Aorta (tissue), 5 donors: ENCODE measurements at regions not wholly inside any gene's neighbourhood (a gene's known extent, or its start where the extent isn't known, plus 50 kb on each side); places are given as distances from the start of the nearest gene placed in this dataset.

Experiments used
- ATAC-seq: fragments of 200-7000 bp; cut with Tn5 transposase; one replicate; pipeline ENCODE4 v1.9.1; 2022; ENCODE audit warnings: moderate library complexity; ENCODE audit not compliant: low FRiP score
- DNase-seq, 2 donors: peaks; one replicate each; pipeline ENCODE4 v3.0.0-alpha.2; 2020
- H3K27ac ChIP-seq, 2 donors: one replicate each; pipeline ENCODE4 v1.5.1; 2013; ENCODE audit warnings: low read length in 2 of 2, mild to moderate bottlenecking in 2 of 2, moderate library complexity in 2 of 2, control low read depth in 1 of 2, inconsistent platforms in 1 of 2, low read depth in 1 of 2
- H3K27me3 ChIP-seq, 2 donors: one replicate each; pipeline ENCODE4 v1.6.1; 2013; ENCODE audit warnings: control low read depth in 1 of 2, low read length in 1 of 2, mild to moderate bottlenecking in 1 of 2, moderate library complexity in 1 of 2; ENCODE audit not compliant: insufficient read depth in 2 of 2, control insufficient read depth in 1 of 2
- H3K36me3 ChIP-seq, 2 donors: one replicate each; pipeline ENCODE4 v1.6.1; 2013; ENCODE audit warnings: control low read depth in 1 of 2, low read length in 1 of 2, mild to moderate bottlenecking in 1 of 2; ENCODE audit not compliant: insufficient read depth in 2 of 2, control insufficient read depth in 1 of 2
- H3K4me1 ChIP-seq, 2 donors: one replicate each; pipeline ENCODE4 v1.6.1; 2013; ENCODE audit warnings: low read length in 2 of 2, control low read depth in 1 of 2, mild to moderate bottlenecking in 1 of 2, moderate library complexity in 1 of 2; ENCODE audit not compliant: insufficient read depth in 2 of 2, control insufficient read depth in 1 of 2
- H3K4me3 ChIP-seq, 2 donors: one replicate each; pipeline ENCODE4 v1.5.1; 2013; ENCODE audit warnings: low read length in 2 of 2, control low read depth in 1 of 2, mild to moderate bottlenecking in 1 of 2
- H3K9me3 ChIP-seq: one replicate; pipeline ENCODE4 v1.6.1; 2013; ENCODE audit warnings: mild to moderate bottlenecking, low read length; ENCODE audit not compliant: control insufficient read depth
- WGBS, 2 donors: extraction: QIAGEN DNeasy Blood & Tissue Kit; methylation state at CpG; one replicate each; pipeline ENCODE4 v1.1.7; 2013; 5-methylcytosine and 5-hydroxymethylcytosine counted together
- intact Hi-C, 2 donors: fragments of 100-400 bp; cut with DNase I; formaldehyde crosslinking; loops; one replicate each; pipeline versions ENCODE4 v1.14.2 to v1.15.0; 2022
- donor health status: healthy with polysubstance abuse.
- donor health status: Bipolar disorder and iron deficiency.
- donor health status: DM: no; HTN: no; CAD: no.
- donor health status: DM: no; HTN: no; CAD: no.
- donor health status: DM: yes; HTN: yes; CAD: no.

DNA sequence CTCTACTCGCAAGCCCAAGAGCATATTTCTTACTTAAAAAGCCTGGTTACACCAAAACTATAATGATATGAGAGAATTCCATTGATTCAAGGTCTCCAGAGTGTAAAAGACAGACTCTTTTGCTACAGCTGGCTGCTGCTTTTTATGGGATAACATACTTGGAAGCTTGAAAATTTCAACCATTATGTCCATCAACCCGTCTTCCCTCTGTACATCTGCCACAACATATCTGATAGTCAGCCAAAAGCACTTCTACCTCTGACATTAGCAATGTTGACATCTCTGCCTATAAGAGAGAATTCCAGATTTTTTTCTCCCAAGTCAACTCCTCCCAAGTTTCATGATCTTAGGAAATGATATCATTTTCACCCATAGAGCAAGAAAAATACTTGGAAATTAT, 54.4 kb upstream of the IQCM start:
- no peak overlapping the region for H3K4me3 ChIP-seq
- no peaks in the 10 kb centered on the region for H3K27me3 ChIP-seq
- ATAC-seq: no peak
- no peaks in the 10 kb centered on the region for H3K9me3 ChIP-seq
- no peak overlapping the region for H3K27ac ChIP-seq
- H3K4me1 ChIP-seq: no peaks in the 10 kb centered on the region
- WGBS, 2 donors: 80 to 85% methylated on average over 2 of the region's 2 CpGs
- intact Hi-C loops: no loop called here
- DNase-seq: no peak
- no peaks in the 10 kb centered on the region for H3K36me3 ChIP-seq

DNA sequence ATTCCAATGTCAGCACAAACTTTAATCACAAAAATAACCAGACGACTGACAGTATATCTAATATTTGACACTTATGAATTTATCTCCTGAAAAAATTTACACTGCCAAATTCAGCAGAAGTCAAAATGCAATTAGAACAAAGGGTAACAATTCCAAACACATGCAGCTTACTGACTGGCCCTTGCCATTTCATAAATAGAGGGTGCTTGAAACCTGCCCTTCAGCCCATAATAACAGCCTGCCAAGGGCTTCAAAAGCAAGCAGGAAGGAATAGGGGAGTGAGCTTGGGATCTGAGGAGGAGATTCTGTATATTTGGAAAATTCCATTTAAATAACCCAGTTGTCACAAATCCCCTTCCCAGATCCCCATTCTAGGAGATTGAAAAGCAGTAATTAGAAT, 66.1 kb upstream of the IQCM start:
- Histone ChIP-seq H3K4me1 (no peaks in the 10 kb centered on the region), H3K9me3 (no peaks in the 10 kb centered on the region), H3K36me3 (no peaks in the 10 kb centered on the region), H3K27me3 (no peaks in the 10 kb centered on the region), H3K27ac (no peak overlapping the region), H3K4me3 (no peak overlapping the region)
- intact Hi-C loops: no loop called here
- no peak for DNase-seq
- 70 to 88% methylated on average over 1 of the region's 1 CpG for WGBS, 2 donors
- no peak for ATAC-seq

DNA sequence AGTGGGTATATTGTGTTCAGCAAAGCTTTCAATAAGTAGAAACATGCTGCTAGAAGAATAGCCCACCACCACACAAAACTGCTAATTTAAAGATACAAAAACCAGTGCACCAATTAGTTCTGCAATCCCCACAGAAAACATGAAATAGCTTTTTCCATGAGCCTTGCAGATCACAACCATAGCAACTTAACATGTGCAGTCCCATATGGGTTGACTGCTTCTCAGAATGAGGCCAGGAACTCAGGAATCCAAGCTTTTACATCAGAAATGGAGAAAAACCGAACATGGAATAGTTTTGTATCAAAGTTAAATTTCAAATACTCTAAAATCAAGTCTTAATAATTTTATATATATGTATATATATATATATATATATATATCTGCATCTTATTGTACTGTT, 66.6 kb upstream of the IQCM start:
- ATAC-seq: no peak
- Histone ChIP-seq H3K27ac (no peak overlapping the region), H3K4me3 (no peak overlapping the region), H3K4me1 (no peaks in the 10 kb centered on the region), H3K36me3 (no peaks in the 10 kb centered on the region), H3K27me3 (no peaks in the 10 kb centered on the region), H3K9me3 (no peaks in the 10 kb centered on the region)
- WGBS, 2 donors: 92 to 93% methylated on average over 1 of the region's 1 CpG
- intact Hi-C loops: no loop called here
- no peak for DNase-seq

DNA sequence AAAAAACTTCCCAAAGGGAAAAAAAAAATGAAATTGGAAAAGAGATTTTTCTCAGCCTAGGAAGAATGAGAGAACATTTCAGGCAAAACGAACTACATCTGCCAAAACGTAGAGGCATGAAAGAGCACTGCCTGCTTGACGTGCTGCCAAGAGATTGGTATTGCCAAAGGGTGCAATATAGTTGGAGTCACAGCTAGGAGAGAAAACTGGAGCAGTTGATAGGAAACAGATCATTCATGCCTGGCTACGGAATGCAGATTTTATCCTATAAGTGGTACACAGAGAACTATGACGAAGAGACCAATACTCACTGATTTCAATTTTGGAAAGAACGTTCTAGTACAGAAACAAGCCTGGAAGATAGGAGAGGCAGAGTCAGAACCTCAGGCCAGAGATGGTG, 68.4 kb upstream of the IQCM start:
- peak in 1 of 2 donors; percentile 62 for DNase-seq
- H3K4me3 ChIP-seq: no peak overlapping the region
- intact Hi-C loops: no loop called here
- H3K9me3 ChIP-seq: no peaks in the 10 kb centered on the region
- H3K36me3 ChIP-seq: no peaks in the 10 kb centered on the region
- no peak for ATAC-seq
- no peaks in the 10 kb centered on the region for H3K27me3 ChIP-seq
- no peaks in the 10 kb centered on the region for H3K4me1 ChIP-seq
- 6 to 8% methylated on average over 6 of the region's 6 CpGs for WGBS, 2 donors
- no peak overlapping the region for H3K27ac ChIP-seq

DNA sequence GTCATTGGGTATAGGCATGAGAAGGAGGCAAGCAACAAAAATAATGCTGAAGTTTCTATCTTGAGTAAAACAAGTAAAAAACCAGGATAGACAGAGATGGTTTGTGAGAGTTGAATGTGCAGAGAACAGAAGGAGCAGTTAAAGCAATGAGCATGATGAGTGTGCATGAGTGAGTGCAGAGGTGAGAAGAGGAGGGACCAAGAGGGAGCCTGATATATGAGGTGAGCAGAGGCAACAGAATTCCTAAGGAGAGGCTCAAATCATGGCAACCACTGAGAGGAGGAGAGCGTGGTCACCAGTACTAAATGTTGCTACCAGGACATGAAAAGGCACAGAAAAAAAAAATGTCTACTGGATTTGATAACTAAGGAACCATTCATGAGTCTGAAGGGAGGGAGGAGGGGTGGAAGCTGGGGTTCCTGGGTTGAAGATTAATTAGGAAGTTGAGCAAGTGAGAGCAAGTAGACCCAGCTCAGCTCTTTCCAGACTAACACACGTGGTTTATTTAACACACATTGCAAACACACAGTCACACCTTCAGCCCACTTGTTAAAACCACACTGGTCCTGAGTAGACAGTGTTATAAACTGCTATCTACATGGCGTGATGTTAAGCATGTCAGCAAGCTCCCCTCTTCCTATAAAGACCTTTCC, 69.0 kb upstream of the IQCM start:
- Histone ChIP-seq H3K9me3 (no peaks in the 10 kb centered on the region), H3K4me1 (no peaks in the 10 kb centered on the region), H3K4me3 (no peak overlapping the region), H3K27me3 (no peaks in the 10 kb centered on the region), H3K36me3 (no peaks in the 10 kb centered on the region), H3K27ac (no peak overlapping the region)
- ATAC-seq (no peak), DNase-seq (no peak)
- WGBS, 2 donors: 84 to 89% methylated on average over 3 of the region's 3 CpGs
- intact Hi-C loops: no loop called here

DNA sequence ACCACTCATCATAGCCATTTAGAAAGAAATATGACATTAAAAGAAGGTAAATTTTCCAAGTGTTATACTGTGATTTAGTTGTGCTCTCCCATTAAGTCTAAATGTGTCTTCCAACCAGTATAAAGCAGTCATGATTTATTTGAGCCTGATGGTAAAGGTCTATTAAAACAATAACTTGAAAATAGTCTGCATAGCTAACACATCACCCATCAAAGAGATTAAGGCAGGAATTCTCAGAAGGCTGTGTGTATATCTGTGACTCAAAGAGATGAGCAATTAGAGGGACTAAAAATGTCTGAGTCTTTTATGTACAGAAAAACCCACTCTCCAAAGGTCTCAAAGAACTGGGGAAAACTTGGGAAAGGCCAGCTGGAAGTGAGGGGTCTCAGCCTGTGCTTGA, 70.3 kb upstream of the IQCM start:
- Histone ChIP-seq H3K36me3 (no peaks in the 10 kb centered on the region), H3K9me3 (no peaks in the 10 kb centered on the region), H3K4me1 (no peaks in the 10 kb centered on the region), H3K27ac (no peak overlapping the region), H3K27me3 (no peaks in the 10 kb centered on the region), H3K4me3 (no peak overlapping the region)
- intact Hi-C loops: no loop called here
- ATAC-seq: no peak
- no peak for DNase-seq

DNA sequence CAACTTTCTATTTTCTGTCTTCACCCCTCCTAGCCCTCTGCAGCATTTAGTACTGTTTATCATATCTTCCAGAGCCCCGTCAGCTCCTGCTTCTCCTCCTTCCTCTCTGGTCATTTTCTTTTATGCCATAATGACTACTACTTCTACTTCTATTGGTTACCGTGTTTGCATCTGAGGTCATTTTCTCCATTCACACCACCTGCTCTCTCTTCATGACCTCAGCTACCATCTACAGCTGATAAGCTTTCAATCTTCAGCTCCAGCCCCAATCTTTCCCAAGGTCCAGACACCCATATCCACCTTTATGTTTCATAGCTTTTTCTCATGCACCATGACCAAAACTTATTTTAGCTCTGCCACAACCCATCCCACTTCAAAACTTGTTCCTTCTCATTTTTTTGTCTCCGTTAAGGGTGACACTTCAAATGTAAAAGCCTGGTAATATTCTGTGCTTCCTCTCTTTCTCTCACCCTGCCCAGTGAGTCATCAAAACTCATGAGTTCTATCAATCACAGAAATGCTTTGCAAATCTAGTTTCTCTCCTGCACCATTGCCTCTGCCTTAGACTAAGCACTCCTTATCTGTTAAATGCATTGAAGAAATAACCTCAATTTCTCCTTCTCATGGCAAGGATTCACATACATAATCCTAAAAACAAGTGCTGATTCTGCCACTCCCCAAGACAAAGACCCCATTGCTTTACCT, 71.3 kb upstream of the IQCM start:
- DNase-seq (no peak), ATAC-seq (no peak)
- no peaks in the 10 kb centered on the region for H3K9me3 ChIP-seq
- no peaks in the 10 kb centered on the region for H3K36me3 ChIP-seq
- H3K27me3 ChIP-seq: no peaks in the 10 kb centered on the region
- H3K27ac ChIP-seq: no peak overlapping the region
- H3K4me3 ChIP-seq: no peak overlapping the region
- no peaks in the 10 kb centered on the region for H3K4me1 ChIP-seq
- intact Hi-C loops: no loop called here
- 75 to 89% methylated on average over 3 of the region's 3 CpGs for WGBS, 2 donors

DNA sequence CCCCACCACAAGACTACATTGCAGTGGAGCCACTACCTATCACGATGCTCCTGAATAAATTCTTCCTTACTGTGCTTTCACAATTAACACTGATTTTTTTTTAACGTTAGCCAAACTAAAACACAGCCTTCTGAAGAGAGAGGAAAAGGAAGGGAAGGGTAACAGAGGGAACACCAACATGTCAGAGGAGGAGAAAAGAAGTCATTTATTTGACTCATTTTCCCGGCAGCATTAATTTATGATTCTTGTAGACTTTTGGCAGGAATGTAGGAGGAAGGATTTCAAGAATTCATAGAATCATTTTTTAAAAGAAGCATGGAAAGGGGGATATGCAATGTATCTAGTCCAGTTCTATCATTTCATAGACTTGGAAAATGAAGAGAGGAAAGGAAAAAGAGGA, 74.3 kb upstream of the IQCM start:
- Histone ChIP-seq H3K27me3 (no peaks in the 10 kb centered on the region), H3K4me3 (no peak overlapping the region), H3K9me3 (no peaks in the 10 kb centered on the region), H3K4me1 (no peaks in the 10 kb centered on the region), H3K27ac (no peak overlapping the region), H3K36me3 (no peaks in the 10 kb centered on the region)
- WGBS, 2 donors: 61 to 67% methylated on average over 3 of the region's 3 CpGs
- DNase-seq (no peak), ATAC-seq (no peak)
- intact Hi-C loops: loop anchor here in 1 of 2 donors (10.0 kb wide), 1 partner anchor 505 kb away; no protein-coding TSS in a partner anchor

DNA sequence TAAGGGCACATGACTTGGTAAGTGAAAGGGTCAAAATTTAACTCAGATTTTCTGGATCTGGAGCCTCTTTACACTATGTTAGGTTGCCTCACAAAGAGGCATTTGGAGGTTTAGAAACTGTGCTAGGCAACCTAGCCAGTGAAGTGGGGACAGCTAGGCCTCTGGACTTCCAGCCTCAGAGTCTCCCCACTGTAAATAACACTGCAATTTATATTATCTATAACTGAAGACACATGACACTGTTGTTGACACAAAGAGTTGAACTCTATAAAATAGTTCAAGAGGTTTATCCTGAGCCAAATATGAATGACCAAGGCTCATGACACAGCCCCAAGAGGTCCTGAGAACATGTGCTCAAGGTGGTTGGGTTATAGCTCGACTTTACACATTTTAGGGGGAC, 74.9 kb upstream of the IQCM start:
- intact Hi-C loops: loop anchor here in 1 of 2 donors (10.0 kb wide), 1 partner anchor 506 kb away; no protein-coding TSS in a partner anchor
- Histone ChIP-seq H3K27ac (no peak overlapping the region), H3K4me1 (no peaks in the 10 kb centered on the region), H3K27me3 (no peaks in the 10 kb centered on the region), H3K4me3 (no peak overlapping the region), H3K36me3 (no peaks in the 10 kb centered on the region), H3K9me3 (no peaks in the 10 kb centered on the region)
- DNase-seq: no peak
- 78 to 85% methylated on average over 1 of the region's 1 CpG for WGBS, 2 donors
- no peak for ATAC-seq
